ENCODE measurements at regions not wholly inside any gene's neighbourhood (a gene's known extent, or its start where the extent isn't known, plus 50 kb on each side); places are given as distances from the start of the nearest gene placed in this dataset.

DNA sequence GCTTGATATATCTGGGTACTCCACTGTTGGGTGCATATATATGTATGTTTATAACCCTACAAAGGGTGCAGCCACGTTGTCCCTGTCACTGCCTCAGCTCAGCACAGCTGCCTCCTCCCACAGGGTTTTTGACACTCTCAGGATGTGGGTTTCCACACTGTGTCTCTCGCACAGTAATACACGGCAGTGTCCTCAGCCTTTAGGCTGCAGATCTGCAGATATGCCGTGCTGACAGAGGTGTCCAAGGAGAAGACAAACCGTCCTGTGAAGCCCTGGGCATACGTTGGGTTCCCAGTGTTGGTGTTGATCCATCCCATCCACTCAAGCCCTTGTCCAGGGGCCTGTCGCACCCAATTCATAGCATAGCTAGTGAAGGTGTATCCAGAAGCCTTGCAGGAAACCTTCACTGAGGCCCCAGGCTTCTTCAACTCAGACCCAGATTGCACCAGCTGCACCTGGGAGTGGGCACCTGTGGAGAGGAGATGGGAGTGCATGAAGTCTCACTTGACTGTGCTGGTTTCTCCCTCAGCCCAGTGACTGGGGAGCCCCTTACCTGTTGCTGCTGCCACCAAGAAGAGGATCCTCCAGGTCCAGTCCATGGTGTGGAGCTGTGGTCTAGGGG, 498.7 kb downstream of the TMEM121 start:
- no CpG with 5 or more reads among the region's 7 CpGs for WGBS (ENCODE audit: missing lambda C conversion rate)
- no peak for FAIRE-seq
- Histone ChIP-seq H3K9me3 (no peaks in the 10 kb centered on the region), H3K4me2 (no peak overlapping the region), H3K4me1 (no peaks in the 10 kb centered on the region), H3K4me3 (no peak overlapping the region), H3K27ac (no peak overlapping the region)
- CTCF ChIA-PET = no interaction called here
- DNase-seq (ENCODE audit: low read depth in 1 of 2, low spot score in 1 of 2) = no peak
- TF ChIP-seq SREBF2 (IDR thresholded peaks at IDR 0.05) (no peak), HOXA7 (CRISPR knock-in tag; IDR thresholded peaks at IDR 0.05) (no peak), HEYL (CRISPR knock-in tag; IDR thresholded peaks at IDR 0.05) (no peak), CHD4 (IDR thresholded peaks at IDR 0.05; ENCODE audit: borderline replicate concordance) (no peak), POLR2AphosphoS2 (conservative IDR thresholded peaks at IDR 0.05; ENCODE audit: low read length) (no peak), NR3C1 (IDR thresholded peaks at IDR 0.05) (no peak), JUNB (IDR thresholded peaks at IDR 0.05) (no peak), HDAC2 (IDR thresholded peaks at IDR 0.05) (no peak), MYC (IDR thresholded peaks at IDR 0.05; ENCODE audit: borderline replicate concordance, low read length) (no peak), ZSCAN20 (CRISPR knock-in tag; IDR thresholded peaks at IDR 0.05) (no peak), RCOR1 (IDR thresholded peaks at IDR 0.05; ENCODE audit: low read depth, low read length) (no peak), MAZ (IDR thresholded peaks at IDR 0.05; ENCODE audit: borderline replicate concordance, low read depth, low read length) (no peak), PHF8 (IDR thresholded peaks at IDR 0.05; ENCODE audit: borderline replicate concordance, low read depth) (no peak), ZNF302 (CRISPR knock-in tag; IDR thresholded peaks at IDR 0.05) (no peak), ZC3H11A (IDR thresholded peaks at IDR 0.05) (no peak), HOXB13 (CRISPR knock-in tag; IDR thresholded peaks at IDR 0.05; ENCODE audit: low read depth) (no peak)
- TF ChIP-seq, protein P1, sequence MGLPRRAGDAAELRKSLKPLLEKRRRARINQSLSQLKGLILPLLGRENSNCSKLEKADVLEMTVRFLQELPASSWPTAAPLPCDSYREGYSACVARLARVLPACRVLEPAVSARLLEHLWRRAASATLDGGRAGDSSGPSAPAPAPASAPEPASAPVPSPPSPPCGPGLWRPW (IDR thresholded peaks at IDR 0.05) = no peak
- TF ChIP-seq, protein P2, sequence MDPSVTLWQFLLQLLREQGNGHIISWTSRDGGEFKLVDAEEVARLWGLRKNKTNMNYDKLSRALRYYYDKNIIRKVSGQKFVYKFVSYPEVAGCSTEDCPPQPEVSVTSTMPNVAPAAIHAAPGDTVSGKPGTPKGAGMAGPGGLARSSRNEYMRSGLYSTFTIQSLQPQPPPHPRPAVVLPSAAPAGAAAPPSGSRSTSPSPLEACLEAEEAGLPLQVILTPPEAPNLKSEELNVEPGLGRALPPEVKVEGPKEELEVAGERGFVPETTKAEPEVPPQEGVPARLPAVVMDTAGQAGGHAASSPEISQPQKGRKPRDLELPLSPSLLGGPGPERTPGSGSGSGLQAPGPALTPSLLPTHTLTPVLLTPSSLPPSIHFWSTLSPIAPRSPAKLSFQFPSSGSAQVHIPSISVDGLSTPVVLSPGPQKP (IDR thresholded peaks at IDR 0.05; ENCODE audit: low read depth, low read length) = no peak
- ATAC-seq = no peak
- POLR2A ChIA-PET = no interaction called here

DNA sequence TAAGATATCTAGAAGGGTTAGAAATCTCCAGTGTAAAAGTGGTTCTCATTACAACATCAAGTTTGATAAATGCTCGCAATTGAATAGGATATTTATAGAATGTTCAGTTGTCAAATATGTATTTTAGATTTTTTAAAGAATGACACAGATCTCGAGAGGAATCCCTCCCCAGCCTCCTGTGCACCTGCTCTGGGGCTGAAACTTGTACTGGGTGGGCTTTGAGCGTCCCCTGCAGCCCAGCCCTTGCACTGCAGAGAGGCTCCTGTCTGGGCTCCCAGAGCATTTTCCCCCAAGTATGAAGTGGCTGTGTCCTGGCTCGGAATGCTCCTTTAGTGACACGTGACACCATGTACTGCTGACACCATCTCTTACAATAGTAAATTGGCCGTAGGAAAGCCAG, 499.6 kb downstream of the TMEM121 start:
- no peak for ATAC-seq
- H3K4me3 ChIP-seq = no peak overlapping the region
- no peak for DNase-seq (ENCODE audit: low read depth in 1 of 2, low spot score in 1 of 2)
- ChIA-PET CTCF (no interaction called here), POLR2A (no interaction called here)
- no peak for FAIRE-seq
- no peaks in the 10 kb centered on the region for H3K9me3 ChIP-seq
- H3K4me1 ChIP-seq = no peaks in the 10 kb centered on the region
- no peak overlapping the region for H3K4me2 ChIP-seq
- H3K27ac ChIP-seq = no peak overlapping the region
- WGBS (ENCODE audit: missing lambda C conversion rate) = no CpG with 5 or more reads among the region's 6 CpGs
- TF ChIP-seq KDM1A (IDR thresholded peaks at IDR 0.05; ENCODE audit: low read depth) (no peak), TFCP2L1 (CRISPR knock-in tag; IDR thresholded peaks at IDR 0.05) (no peak), MAZ (IDR thresholded peaks at IDR 0.05; ENCODE audit: borderline replicate concordance, low read depth, low read length) (no peak), SREBF2 (IDR thresholded peaks at IDR 0.05) (no peak), BHLHE40 (IDR thresholded peaks at IDR 0.05; ENCODE audit: low read depth, low read length) (no peak), EHF (CRISPR knock-in tag; IDR thresholded peaks at IDR 0.05) (no peak), EP300 (IDR thresholded peaks at IDR 0.05) (no peak), RCOR1 (IDR thresholded peaks at IDR 0.05; ENCODE audit: low read depth, low read length) (no peak), MAFK (IDR thresholded peaks at IDR 0.05; ENCODE audit: partially characterized antibody) (no peak), ZSCAN20 (CRISPR knock-in tag; IDR thresholded peaks at IDR 0.05) (no peak), FOSL2 (IDR thresholded peaks at IDR 0.05) (no peak), FOSL2 (CRISPR knock-in tag; IDR thresholded peaks at IDR 0.05) (no peak), SMC3 (IDR thresholded peaks at IDR 0.05) (no peak), JUN (IDR thresholded peaks at IDR 0.05) (no peak), RAD21 (conservative IDR thresholded peaks at IDR 0.05 in 1 of 2, IDR thresholded peaks at IDR 0.05 in 1 of 2) (no peak)
- TF ChIP-seq, protein P3, sequence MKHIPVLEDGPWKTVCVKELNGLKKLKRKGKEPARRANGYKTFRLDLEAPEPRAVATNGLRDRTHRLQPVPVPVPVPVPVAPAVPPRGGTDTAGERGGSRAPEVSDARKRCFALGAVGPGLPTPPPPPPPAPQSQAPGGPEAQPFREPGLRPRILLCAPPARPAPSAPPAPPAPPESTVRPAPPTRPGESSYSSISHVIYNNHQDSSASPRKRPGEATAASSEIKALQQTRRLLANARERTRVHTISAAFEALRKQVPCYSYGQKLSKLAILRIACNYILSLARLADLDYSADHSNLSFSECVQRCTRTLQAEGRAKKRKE (CRISPR knock-in tag; IDR thresholded peaks at IDR 0.05; ENCODE audit: low read depth) = no peak
- TF ChIP-seq, protein P4, sequence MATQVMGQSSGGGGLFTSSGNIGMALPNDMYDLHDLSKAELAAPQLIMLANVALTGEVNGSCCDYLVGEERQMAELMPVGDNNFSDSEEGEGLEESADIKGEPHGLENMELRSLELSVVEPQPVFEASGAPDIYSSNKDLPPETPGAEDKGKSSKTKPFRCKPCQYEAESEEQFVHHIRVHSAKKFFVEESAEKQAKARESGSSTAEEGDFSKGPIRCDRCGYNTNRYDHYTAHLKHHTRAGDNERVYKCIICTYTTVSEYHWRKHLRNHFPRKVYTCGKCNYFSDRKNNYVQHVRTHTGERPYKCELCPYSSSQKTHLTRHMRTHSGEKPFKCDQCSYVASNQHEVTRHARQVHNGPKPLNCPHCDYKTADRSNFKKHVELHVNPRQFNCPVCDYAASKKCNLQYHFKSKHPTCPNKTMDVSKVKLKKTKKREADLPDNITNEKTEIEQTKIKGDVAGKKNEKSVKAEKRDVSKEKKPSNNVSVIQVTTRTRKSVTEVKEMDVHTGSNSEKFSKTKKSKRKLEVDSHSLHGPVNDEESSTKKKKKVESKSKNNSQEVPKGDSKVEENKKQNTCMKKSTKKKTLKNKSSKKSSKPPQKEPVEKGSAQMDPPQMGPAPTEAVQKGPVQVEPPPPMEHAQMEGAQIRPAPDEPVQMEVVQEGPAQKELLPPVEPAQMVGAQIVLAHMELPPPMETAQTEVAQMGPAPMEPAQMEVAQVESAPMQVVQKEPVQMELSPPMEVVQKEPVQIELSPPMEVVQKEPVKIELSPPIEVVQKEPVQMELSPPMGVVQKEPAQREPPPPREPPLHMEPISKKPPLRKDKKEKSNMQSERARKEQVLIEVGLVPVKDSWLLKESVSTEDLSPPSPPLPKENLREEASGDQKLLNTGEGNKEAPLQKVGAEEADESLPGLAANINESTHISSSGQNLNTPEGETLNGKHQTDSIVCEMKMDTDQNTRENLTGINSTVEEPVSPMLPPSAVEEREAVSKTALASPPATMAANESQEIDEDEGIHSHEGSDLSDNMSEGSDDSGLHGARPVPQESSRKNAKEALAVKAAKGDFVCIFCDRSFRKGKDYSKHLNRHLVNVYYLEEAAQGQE (IDR thresholded peaks at IDR 0.05) = no peak
- TF ChIP-seq, protein P5, sequence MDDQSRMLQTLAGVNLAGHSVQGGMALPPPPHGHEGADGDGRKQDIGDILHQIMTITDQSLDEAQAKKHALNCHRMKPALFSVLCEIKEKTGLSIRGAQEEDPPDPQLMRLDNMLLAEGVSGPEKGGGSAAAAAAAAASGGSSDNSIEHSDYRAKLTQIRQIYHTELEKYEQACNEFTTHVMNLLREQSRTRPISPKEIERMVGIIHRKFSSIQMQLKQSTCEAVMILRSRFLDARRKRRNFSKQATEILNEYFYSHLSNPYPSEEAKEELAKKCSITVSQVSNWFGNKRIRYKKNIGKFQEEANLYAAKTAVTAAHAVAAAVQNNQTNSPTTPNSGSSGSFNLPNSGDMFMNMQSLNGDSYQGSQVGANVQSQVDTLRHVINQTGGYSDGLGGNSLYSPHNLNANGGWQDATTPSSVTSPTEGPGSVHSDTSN (IDR thresholded peaks at IDR 0.05) = no peak
